ENCODE measurements at regions not wholly inside any gene's neighbourhood (a gene's known extent, or its start where the extent isn't known, plus 50 kb on each side); places are given as distances from the start of the nearest gene placed in this dataset.
"Not testable (repeated sequence)": the region's sequence is repeated elsewhere in the genome, so short reads cannot be mapped to it uniquely, and the experiment has no call there.

GRCh38 chr12:131389054-131390013 is 321.6 kb upstream of the SFSWAP start:
- Mint-ChIP-seq H3K27me3 (ENCODE audit: unreplicated experiment) (no peaks in the 10 kb centered on the region), H3K36me3 (ENCODE audit: unreplicated experiment) (no peaks in the 10 kb centered on the region), H3K4me1 (ENCODE audit: unreplicated experiment) (no peaks in the 10 kb centered on the region), H3K9me3 (ENCODE audit: unreplicated experiment) (peaks cover 3% of the 10 kb centered on the region), H3K27ac (ENCODE audit: unreplicated experiment) (no peak overlapping the region), H3K4me3 (ENCODE audit: unreplicated experiment) (no peak overlapping the region)
- no peak for DNase-seq (ENCODE audit: extremely low spot score, unreplicated experiment)
- TF ChIP-seq CTCF (IDR thresholded peaks at IDR 0.05): no peak

GRCh38 chr12:131390412-131391334 is 320.2 kb upstream of the SFSWAP start:
- no peaks in the 10 kb centered on the region for H3K36me3 Mint-ChIP-seq (ENCODE audit: unreplicated experiment)
- H3K9me3 Mint-ChIP-seq (ENCODE audit: unreplicated experiment): peaks cover 3% of the 10 kb centered on the region
- no peak overlapping the region for H3K27ac Mint-ChIP-seq (ENCODE audit: unreplicated experiment)
- H3K27me3 Mint-ChIP-seq (ENCODE audit: unreplicated experiment): no peaks in the 10 kb centered on the region
- H3K4me1 Mint-ChIP-seq (ENCODE audit: unreplicated experiment): no peaks in the 10 kb centered on the region
- no peak overlapping the region for H3K4me3 Mint-ChIP-seq (ENCODE audit: unreplicated experiment)
- no peak for DNase-seq (ENCODE audit: extremely low spot score, unreplicated experiment)
- TF ChIP-seq CTCF (IDR thresholded peaks at IDR 0.05): no peak

- Mint-ChIP-seq H3K36me3 (ENCODE audit: unreplicated experiment) (no peaks in the 10 kb centered on the region), H3K4me3 (ENCODE audit: unreplicated experiment) (no peak overlapping the region), H3K27me3 (ENCODE audit: unreplicated experiment) (no peaks in the 10 kb centered on the region), H3K9me3 (ENCODE audit: unreplicated experiment) (peaks cover 3% of the 10 kb centered on the region), H3K4me1 (ENCODE audit: unreplicated experiment) (no peaks in the 10 kb centered on the region), H3K27ac (ENCODE audit: unreplicated experiment) (no peak overlapping the region)
- TF ChIP-seq CTCF (IDR thresholded peaks at IDR 0.05): no peak
- DNase-seq (ENCODE audit: extremely low spot score, unreplicated experiment): no peak
These were observed 319.5 kb upstream of the SFSWAP start for GRCh38 chr12:131391399-131391798.

GRCh38 chr12:131394752-131395151 is 316.1 kb upstream of the SFSWAP start:
- not testable (repeated sequence) for H3K27ac Mint-ChIP-seq (ENCODE audit: unreplicated experiment); H3K36me3 Mint-ChIP-seq (ENCODE audit: unreplicated experiment); H3K4me1 Mint-ChIP-seq (ENCODE audit: unreplicated experiment); H3K27me3 Mint-ChIP-seq (ENCODE audit: unreplicated experiment); DNase-seq (ENCODE audit: extremely low spot score, unreplicated experiment); H3K4me3 Mint-ChIP-seq (ENCODE audit: unreplicated experiment)
- H3K9me3 Mint-ChIP-seq (ENCODE audit: unreplicated experiment): peaks cover 21% of the 10 kb centered on the region

- H3K4me3 Mint-ChIP-seq (ENCODE audit: unreplicated experiment); H3K4me1 Mint-ChIP-seq (ENCODE audit: unreplicated experiment); H3K36me3 Mint-ChIP-seq (ENCODE audit: unreplicated experiment); H3K27me3 Mint-ChIP-seq (ENCODE audit: unreplicated experiment); H3K27ac Mint-ChIP-seq (ENCODE audit: unreplicated experiment); DNase-seq (ENCODE audit: extremely low spot score, unreplicated experiment): not testable (repeated sequence)
- H3K9me3 Mint-ChIP-seq (ENCODE audit: unreplicated experiment): peaks cover 22% of the 10 kb centered on the region
These were observed 315.6 kb upstream of the SFSWAP start for GRCh38 chr12:131395209-131395684.
